Keratinocyte (primary cell): ENCODE measurements at regions not wholly inside any gene's neighbourhood (a gene's known extent, or its start where the extent isn't known, plus 50 kb on each side); places are given as distances from the start of the nearest gene placed in this dataset.

Source experiments
- EZH2 ChIP-seq: IDR thresholded peaks from one replicate; pipeline ENCODE4 v1.6.1; 2012; ENCODE audit warnings: inconsistent platforms, mild to moderate bottlenecking, low read length, moderate library complexity
- TF ChIP-seq, protein P1 (sequence below), 3 experiments: IDR thresholded peaks in 1 of 3; conservative IDR thresholded peaks in 1 of 3; optimal IDR thresholded peaks in 1 of 3; 2 replicates in 2 of 3; 3 replicates in 1 of 3; pipeline versions ENCODE3 to v1.5.1; 2011; ENCODE audit warnings: low read length in 3 of 3, mild to moderate bottlenecking in 3 of 3, moderate library complexity in 2 of 3, control low read depth in 1 of 3, inconsistent platforms in 1 of 3; ENCODE audit not compliant: insufficient read depth in 2 of 3; ENCODE audit errors: extremely low read depth in 1 of 3

DNA sequence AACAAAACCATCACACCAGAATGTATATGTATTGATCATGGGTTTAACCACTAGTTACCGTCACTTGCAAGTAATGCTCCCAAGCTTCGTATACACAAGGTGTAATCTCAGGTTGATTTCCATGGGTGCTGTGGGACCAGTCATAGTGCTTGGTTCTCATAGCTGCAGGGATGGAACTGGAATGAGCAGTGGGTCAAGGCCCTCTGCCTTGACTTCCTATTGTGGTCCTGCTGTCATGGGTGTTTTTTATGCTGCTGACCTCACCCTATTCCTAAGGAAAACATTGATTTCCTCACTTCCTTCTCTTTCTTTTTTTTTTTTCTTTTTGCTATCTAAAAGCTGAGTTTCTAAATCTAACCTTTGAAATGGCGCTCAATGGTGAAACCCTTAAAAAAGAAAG is 325.6 kb upstream of the RASGRP1 start:
- TF ChIP-seq, protein P1, sequence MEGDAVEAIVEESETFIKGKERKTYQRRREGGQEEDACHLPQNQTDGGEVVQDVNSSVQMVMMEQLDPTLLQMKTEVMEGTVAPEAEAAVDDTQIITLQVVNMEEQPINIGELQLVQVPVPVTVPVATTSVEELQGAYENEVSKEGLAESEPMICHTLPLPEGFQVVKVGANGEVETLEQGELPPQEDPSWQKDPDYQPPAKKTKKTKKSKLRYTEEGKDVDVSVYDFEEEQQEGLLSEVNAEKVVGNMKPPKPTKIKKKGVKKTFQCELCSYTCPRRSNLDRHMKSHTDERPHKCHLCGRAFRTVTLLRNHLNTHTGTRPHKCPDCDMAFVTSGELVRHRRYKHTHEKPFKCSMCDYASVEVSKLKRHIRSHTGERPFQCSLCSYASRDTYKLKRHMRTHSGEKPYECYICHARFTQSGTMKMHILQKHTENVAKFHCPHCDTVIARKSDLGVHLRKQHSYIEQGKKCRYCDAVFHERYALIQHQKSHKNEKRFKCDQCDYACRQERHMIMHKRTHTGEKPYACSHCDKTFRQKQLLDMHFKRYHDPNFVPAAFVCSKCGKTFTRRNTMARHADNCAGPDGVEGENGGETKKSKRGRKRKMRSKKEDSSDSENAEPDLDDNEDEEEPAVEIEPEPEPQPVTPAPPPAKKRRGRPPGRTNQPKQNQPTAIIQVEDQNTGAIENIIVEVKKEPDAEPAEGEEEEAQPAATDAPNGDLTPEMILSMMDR (optimal IDR thresholded peaks at IDR 0.05 in 1 of 3, IDR thresholded peaks at IDR 0.05 in 1 of 3, conservative IDR thresholded peaks at IDR 0.05 in 1 of 3; ENCODE audit: extremely low read depth in 1 of 3, insufficient read depth in 2 of 3, low read length in 3 of 3): no peak
- no peak for TF ChIP-seq EZH2
